ENCODE measurements at regions not wholly inside any gene's neighbourhood (a gene's known extent, or its start where the extent isn't known, plus 50 kb on each side); places are given as distances from the start of the nearest gene placed in this dataset.

GRCh38 chr18:67682516-67682915 lies 166.0 kb upstream of the DSEL start:
- TF ChIP-seq CTCF (IDR thresholded peaks at IDR 0.05), result no peak
- TF ChIP-seq POLR2A (IDR thresholded peaks at IDR 0.05), result no peak
